ENCODE measurements at regions not wholly inside any gene's neighbourhood (a gene's known extent, or its start where the extent isn't known, plus 50 kb on each side); places are given as distances from the start of the nearest gene placed in this dataset.

- Mint-ChIP-seq H3K27me3 (ENCODE audit: low read depth, poor library complexity) (peaks cover 100% of the 10 kb centered on the region), H3K36me3 (ENCODE audit: low read depth) (no peaks in the 10 kb centered on the region), H3K27ac (no peak overlapping the region), H3K4me3 (peak overlapping the region; percentile 82), H3K9me3 (peaks cover 6% of the 10 kb centered on the region), H3K4me1 (peaks cover 39% of the 10 kb centered on the region)
- TF ChIP-seq, protein P1, sequence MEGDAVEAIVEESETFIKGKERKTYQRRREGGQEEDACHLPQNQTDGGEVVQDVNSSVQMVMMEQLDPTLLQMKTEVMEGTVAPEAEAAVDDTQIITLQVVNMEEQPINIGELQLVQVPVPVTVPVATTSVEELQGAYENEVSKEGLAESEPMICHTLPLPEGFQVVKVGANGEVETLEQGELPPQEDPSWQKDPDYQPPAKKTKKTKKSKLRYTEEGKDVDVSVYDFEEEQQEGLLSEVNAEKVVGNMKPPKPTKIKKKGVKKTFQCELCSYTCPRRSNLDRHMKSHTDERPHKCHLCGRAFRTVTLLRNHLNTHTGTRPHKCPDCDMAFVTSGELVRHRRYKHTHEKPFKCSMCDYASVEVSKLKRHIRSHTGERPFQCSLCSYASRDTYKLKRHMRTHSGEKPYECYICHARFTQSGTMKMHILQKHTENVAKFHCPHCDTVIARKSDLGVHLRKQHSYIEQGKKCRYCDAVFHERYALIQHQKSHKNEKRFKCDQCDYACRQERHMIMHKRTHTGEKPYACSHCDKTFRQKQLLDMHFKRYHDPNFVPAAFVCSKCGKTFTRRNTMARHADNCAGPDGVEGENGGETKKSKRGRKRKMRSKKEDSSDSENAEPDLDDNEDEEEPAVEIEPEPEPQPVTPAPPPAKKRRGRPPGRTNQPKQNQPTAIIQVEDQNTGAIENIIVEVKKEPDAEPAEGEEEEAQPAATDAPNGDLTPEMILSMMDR (IDR thresholded peaks at IDR 0.05): no peak
- DNase-seq: no peak
Measured at GRCh38 chr6:28810659-28811053, 113.1 kb downstream of the TRIM27 start.

DNA sequence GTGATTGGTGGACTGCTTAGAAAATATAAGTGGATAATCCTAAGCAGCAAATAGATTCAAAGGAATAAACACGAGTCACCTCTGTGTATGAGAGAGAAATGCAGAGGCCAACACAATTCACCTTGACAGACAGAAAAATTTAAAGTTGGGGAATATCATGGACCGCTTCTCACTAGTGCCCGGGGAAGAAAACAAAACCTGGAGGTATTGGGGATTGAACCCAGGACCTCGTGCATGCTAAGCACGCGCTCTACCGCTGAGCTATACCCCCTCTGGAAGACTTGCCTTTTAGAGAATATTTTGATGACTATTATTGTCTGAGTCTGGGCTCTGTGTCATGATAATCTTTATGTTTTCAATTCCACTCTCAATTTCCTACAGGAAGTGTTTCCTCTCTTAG is 111.9 kb downstream of the TRIM27 start:
- no peak for DNase-seq
- H3K27me3 Mint-ChIP-seq (ENCODE audit: low read depth, poor library complexity): peaks cover 100% of the 10 kb centered on the region
- H3K4me1 Mint-ChIP-seq: peaks cover 41% of the 10 kb centered on the region
- TF ChIP-seq, protein P1 (IDR thresholded peaks at IDR 0.05): no peak
- H3K9me3 Mint-ChIP-seq: peaks cover 6% of the 10 kb centered on the region
- no peaks in the 10 kb centered on the region for H3K36me3 Mint-ChIP-seq (ENCODE audit: low read depth)
- H3K4me3 Mint-ChIP-seq: peak overlapping the region; percentile 35
- H3K27ac Mint-ChIP-seq: no peak overlapping the region

DNA sequence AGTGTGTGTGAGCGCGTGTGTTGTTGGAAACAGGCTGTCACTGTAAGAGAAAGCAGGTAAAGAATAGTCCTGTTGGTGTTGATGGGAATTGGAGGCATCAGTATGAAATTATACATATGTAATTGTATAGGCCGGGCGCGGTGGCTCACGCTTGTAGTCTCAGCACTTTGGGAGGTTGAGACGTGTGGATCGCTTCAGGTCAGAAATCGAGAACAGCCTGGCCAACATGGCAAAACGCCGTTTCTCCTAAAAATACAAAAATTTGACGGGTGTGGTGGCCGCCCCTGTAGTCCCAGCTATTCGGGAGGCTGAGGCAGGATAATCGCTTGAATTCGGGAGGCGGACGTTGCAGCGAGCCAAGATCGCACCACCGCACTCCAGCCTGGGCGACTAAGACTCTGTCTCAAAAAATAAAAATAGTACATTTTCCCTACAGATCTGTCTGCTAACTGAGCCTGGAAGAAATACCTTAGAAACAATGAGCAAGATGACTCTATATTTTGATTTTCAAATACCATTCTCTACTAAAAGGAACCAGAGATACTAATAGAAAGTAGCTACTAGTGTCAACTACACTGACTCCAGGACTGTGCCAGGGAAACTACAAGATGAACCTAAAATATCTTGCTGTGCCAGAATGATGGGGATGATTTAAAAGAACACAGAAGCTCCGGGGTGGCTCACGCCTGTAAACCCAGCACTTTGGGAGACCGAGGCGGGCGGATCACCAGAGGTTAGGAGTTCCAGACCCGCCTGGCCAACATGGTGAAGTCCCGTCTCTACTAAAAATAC is 110.8 kb downstream of the TRIM27 start:
- Mint-ChIP-seq H3K36me3 (ENCODE audit: low read depth) (no peaks in the 10 kb centered on the region), H3K4me3 (peak overlapping the region; percentile 84)
- no peak for DNase-seq

GRCh38 chr6:28814032-28814976 is 109.5 kb downstream of the TRIM27 start:
- no peak overlapping the region for H3K27ac Mint-ChIP-seq
- H3K4me3 Mint-ChIP-seq: peak overlapping the region; percentile 84
- TF ChIP-seq, protein P1 (IDR thresholded peaks at IDR 0.05): no peak
- peaks cover 6% of the 10 kb centered on the region for H3K9me3 Mint-ChIP-seq
- H3K27me3 Mint-ChIP-seq (ENCODE audit: low read depth, poor library complexity): peaks cover 100% of the 10 kb centered on the region
- no peaks in the 10 kb centered on the region for H3K36me3 Mint-ChIP-seq (ENCODE audit: low read depth)
- peaks cover 46% of the 10 kb centered on the region for H3K4me1 Mint-ChIP-seq
- peak; percentile 60 for DNase-seq

More for the DNA sequence above, 110.8 kb downstream of the TRIM27 start:
- Mint-ChIP-seq H3K9me3 (peaks cover 6% of the 10 kb centered on the region), H3K27ac (no peak overlapping the region), H3K27me3 (ENCODE audit: low read depth, poor library complexity) (peaks cover 100% of the 10 kb centered on the region), H3K4me1 (peaks cover 46% of the 10 kb centered on the region)
- TF ChIP-seq, protein P1 (IDR thresholded peaks at IDR 0.05): no peak

GRCh38 chr6:28816339-28816908 is 107.4 kb downstream of the TRIM27 start:
- Mint-ChIP-seq H3K27ac (no peak overlapping the region), H3K27me3 (ENCODE audit: low read depth, poor library complexity) (peaks cover 99% of the 10 kb centered on the region), H3K4me1 (peaks cover 34% of the 10 kb centered on the region), H3K9me3 (peaks cover 6% of the 10 kb centered on the region), H3K36me3 (ENCODE audit: low read depth) (no peaks in the 10 kb centered on the region), H3K4me3 (peak overlapping the region; percentile 78)
- TF ChIP-seq, protein P1 (IDR thresholded peaks at IDR 0.05): no peak
- DNase-seq: no peak

Measured in nephron progenitor cell (in vitro differentiated cells).